GM10266 (cell line): ENCODE measurements at regions not wholly inside any gene's neighbourhood (a gene's known extent, or its start where the extent isn't known, plus 50 kb on each side); places are given as distances from the start of the nearest gene placed in this dataset.

Experiments used
- DNase-seq: peaks from one replicate; pipeline ENCODE4 v3.0.0; 2012; ENCODE audit errors: extremely low spot score
- TF ChIP-seq, protein P1 (sequence below): IDR thresholded peaks from 2 replicates; pipeline ENCODE4 v1.5.1; 2012; ENCODE audit warnings: mild to moderate bottlenecking, low read depth; ENCODE audit not compliant: control insufficient read depth, insufficient read depth; ENCODE audit errors: missing control alignments

- no peak for DNase-seq
- TF ChIP-seq, protein P1, sequence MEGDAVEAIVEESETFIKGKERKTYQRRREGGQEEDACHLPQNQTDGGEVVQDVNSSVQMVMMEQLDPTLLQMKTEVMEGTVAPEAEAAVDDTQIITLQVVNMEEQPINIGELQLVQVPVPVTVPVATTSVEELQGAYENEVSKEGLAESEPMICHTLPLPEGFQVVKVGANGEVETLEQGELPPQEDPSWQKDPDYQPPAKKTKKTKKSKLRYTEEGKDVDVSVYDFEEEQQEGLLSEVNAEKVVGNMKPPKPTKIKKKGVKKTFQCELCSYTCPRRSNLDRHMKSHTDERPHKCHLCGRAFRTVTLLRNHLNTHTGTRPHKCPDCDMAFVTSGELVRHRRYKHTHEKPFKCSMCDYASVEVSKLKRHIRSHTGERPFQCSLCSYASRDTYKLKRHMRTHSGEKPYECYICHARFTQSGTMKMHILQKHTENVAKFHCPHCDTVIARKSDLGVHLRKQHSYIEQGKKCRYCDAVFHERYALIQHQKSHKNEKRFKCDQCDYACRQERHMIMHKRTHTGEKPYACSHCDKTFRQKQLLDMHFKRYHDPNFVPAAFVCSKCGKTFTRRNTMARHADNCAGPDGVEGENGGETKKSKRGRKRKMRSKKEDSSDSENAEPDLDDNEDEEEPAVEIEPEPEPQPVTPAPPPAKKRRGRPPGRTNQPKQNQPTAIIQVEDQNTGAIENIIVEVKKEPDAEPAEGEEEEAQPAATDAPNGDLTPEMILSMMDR, result no peak
Observed at GRCh38 chr18:78448591-78448990, 531.0 kb upstream of the SALL3 start.

DNA sequence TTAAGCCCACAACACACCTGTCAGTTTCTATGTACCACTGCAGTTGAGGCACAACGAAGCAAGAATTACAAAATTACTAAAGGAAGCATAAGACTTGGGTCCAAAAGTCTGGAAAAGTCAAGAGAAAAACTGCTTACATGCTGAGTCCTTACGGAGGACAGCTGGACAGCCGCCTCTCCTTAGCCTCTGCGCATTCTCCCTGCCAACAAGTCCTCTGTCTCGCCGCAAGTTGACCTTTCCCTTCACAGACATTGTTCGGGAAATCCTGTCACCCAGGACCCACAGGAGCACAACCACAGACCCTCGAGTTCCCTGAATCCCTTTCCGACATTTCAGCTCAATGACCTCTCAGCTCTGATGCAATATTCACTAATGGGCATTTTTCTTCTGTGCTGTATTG lies 525.4 kb upstream of the SALL3 start:
- TF ChIP-seq, protein P1, result no peak
- DNase-seq, result no peak

GRCh38 chr18:78455386-78455785 lies 524.2 kb upstream of the SALL3 start:
- TF ChIP-seq, protein P1, result no peak
- no peak for DNase-seq

GRCh38 chr18:78457011-78457410 lies 522.6 kb upstream of the SALL3 start:
- TF ChIP-seq, protein P1, result no peak
- DNase-seq, result no peak

DNA sequence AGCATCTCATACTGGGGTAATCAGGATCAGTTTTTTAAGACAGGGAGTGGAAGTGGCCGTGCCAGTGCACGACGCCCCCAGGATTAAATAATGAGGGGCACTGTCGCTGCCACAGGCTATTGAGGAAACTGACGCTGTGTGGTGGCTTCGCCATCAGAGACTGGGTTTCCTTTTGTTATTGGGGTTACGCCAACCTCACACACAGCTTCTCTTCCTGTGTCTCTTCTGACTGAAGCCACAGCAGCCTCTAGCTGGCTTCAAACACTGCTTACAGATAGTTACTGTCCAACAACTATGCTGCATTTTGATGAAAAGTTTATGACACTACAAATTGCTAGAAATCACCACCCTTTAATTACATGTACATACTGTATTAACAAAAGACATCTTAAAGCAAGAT lies 521.9 kb upstream of the SALL3 start:
- TF ChIP-seq, protein P1, result no peak
- no peak for DNase-seq

DNA sequence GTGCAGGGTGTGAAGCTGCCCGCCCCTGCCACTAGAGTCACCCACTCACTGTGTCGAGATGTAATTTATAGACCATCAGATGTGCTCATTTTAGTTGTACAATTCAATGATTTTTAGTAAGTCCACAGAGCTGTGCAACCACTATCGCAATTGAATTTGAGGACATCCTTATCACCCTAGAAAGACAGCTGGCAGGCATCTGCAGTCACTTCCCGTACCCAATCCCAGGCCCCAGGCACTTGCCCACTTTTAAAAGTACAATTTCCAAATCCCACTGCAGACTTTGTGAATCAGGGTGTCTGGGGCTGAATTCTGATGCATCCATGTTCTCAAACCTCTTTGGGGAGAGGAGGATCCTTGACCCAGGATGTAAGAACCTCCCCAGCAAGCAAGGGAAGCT lies 521.3 kb upstream of the SALL3 start:
- TF ChIP-seq, protein P1, result no peak
- no peak for DNase-seq

GRCh38 chr18:78459668-78460067 lies 520.0 kb upstream of the SALL3 start:
- TF ChIP-seq, protein P1, result no peak
- no peak for DNase-seq
